Ovary (tissue), 7 donors: ENCODE measurements at regions not wholly inside any gene's neighbourhood (a gene's known extent, or its start where the extent isn't known, plus 50 kb on each side); places are given as distances from the start of the nearest gene placed in this dataset. TPM values are rescaled to one million over a fixed set of nuclear protein-coding genes. Genes with fewer than 3 reads are reported as not detected.

Source experiments
- DNase-seq, 5 donors: peaks; one replicate each; pipeline ENCODE4 v3.0.0-alpha.2; 2019 to 2020
- H3K27ac ChIP-seq, 2 donors: fragments of 200-600 bp; one replicate each; pipeline versions ENCODE4 v1.5.1 to v1.8.0; 2019 to 2022
- H3K27me3 ChIP-seq: fragments of 200-600 bp; one replicate; pipeline ENCODE4 v1.8.0; 2022
- H3K36me3 ChIP-seq: fragments of 200-600 bp; sonication (generic); one replicate; pipeline ENCODE4 v1.5.1; 2019
- H3K4me1 ChIP-seq: one replicate; pipeline ENCODE4 v1.8.1; 2013; ENCODE audit warnings: mild to moderate bottlenecking, moderate library complexity; ENCODE audit not compliant: insufficient read depth
- H3K4me3 ChIP-seq: fragments of 200-600 bp; sonication (generic); one replicate; pipeline ENCODE4 v1.5.1; 2017
- H3K9me3 ChIP-seq, 2 donors: fragments of 200-600 bp in 1 of 2; sonication (generic) in 1 of 2; one replicate each; pipeline versions ENCODE4 v1.5.1 to v1.8.1; 2013 to 2019; ENCODE audit warnings: mild to moderate bottlenecking in 1 of 2, moderate library complexity in 1 of 2
- CTCF ChIP-seq, 3 donors: fragments of 450-650 bp in 2 of 3; fragments of 200-600 bp in 1 of 3; IDR thresholded peaks; one replicate each; pipeline versions ENCODE4 v1.5.1 to v1.8.0; 2016 to 2022; ENCODE audit warnings: antibody characterized with exemption in 3 of 3, mild to moderate bottlenecking in 1 of 3
- EP300 ChIP-seq: sonication (generic); formaldehyde crosslinking; IDR thresholded peaks from one replicate; pipeline ENCODE4 v1.6.1; 2017; ENCODE audit warnings: antibody characterized with exemption
- POLR2A ChIP-seq: fragments of 450-650 bp; IDR thresholded peaks from one replicate; pipeline ENCODE4 v1.6.1; 2017; ENCODE audit warnings: antibody characterized with exemption, mild to moderate bottlenecking, moderate library complexity
- WGBS, 3 donors: extraction: QIAGEN DNeasy Blood & Tissue Kit in 1 of 3; methylation state at CpG; one replicate each; pipeline versions ENCODE4 v1.1.5 to v1.1.7; 2013 to 2017; 5-methylcytosine and 5-hydroxymethylcytosine counted together
- intact Hi-C, 4 donors: fragments of 100-400 bp; cut with DNase I; formaldehyde crosslinking; loops; one replicate each; pipeline versions ENCODE4 v1.11.0 to v1.15.1; 2022 to 2023
- small RNA-seq: library from RNA; depleted of rRNA; stranded (forward); fragments of <200 nt; gene quantifications from one replicate; pipeline ENCODE3, GENCODE V24; 2016
- donor health status: DM: no; HTN: no; CAD: no; lungs with moderate emphysema.
- donor health status: DM: no; HTN: no; CAD: no.
- donor health status: Bipolar disorder and iron deficiency.
- donor health status: DM: no; HTN: no; CAD: no.
- donor health status: DM: yes; HTN: yes; CAD: no.

DNA sequence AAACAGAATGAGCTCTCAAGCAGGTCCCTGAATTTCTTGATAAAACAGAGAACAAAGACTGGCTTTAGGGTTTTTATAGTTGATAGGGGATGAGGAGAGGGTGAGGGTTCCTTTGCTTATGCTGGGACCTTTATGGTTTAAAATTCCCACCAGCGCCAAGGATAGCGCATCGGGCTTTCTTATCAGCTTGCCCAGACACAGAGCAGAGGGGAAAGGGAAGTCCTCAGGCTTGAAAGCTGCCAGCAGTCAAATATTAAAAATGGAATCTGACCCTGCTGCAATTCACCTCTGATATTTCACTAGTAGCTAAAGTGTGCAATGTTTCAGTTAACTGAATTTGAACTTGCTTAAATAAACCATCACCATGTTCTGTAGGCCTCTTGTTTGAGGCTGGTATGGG lies 55.0 kb upstream of the EPHA3 start:
- Histone ChIP-seq H3K27ac (no peak overlapping the region), H3K4me1 (no peaks in the 10 kb centered on the region), H3K27me3 (no peaks in the 10 kb centered on the region), H3K4me3 (no peak overlapping the region), H3K9me3 (no peaks in the 10 kb centered on the region), H3K36me3 (no peaks in the 10 kb centered on the region)
- TF ChIP-seq EP300 (no peak), CTCF (IDR thresholded peaks at IDR 0.05) (no peak), POLR2A (no peak)
- intact Hi-C loops: no loop called here
- DNase-seq: no peak
- WGBS, 3 donors: 46 to 48% (median 46%) methylated on average over 3 of the region's 3 CpGs

DNA sequence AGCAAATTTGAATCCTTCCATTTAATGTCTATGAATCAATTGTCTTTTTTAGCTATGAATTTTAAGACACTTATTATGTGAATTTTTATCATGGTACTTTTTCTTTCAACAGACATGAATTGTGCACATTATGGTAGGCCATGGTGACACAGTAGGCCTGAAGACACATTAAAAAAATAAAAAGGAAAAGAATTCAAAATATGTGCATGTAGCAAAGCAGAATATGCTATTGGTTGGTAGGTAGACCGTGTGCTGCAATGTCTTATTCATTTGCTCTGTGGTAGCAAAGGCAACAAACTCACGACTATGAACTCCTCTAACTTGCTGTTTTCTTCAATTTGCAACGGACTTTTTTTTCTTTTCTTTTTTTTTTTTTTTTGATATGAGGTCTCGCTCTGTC lies 50.0 kb upstream of the EPHA3 start:
- no peak for DNase-seq
- Histone ChIP-seq H3K4me1 (no peaks in the 10 kb centered on the region), H3K27ac (no peak overlapping the region), H3K36me3 (no peaks in the 10 kb centered on the region), H3K9me3 (no peaks in the 10 kb centered on the region), H3K4me3 (no peak overlapping the region), H3K27me3 (no peaks in the 10 kb centered on the region)
- WGBS, 3 donors: 82 to 88% (median 87%) methylated on average over 4 of the region's 4 CpGs
- intact Hi-C loops: no loop called here
- TF ChIP-seq POLR2A (no peak), EP300 (no peak), CTCF (IDR thresholded peaks at IDR 0.05) (no peak)

Small RNA genes in the stretch of these regions (small RNA-seq; reads per million reads assigned to genes)
- gene RF00019: not detected
